Breast epithelium (tissue), 3 donors: ENCODE measurements at regions not wholly inside any gene's neighbourhood (a gene's known extent, or its start where the extent isn't known, plus 50 kb on each side); places are given as distances from the start of the nearest gene placed in this dataset.

Experiments
- POLR2A ChIP-seq: fragments of 450-650 bp; IDR thresholded peaks from one replicate; pipeline ENCODE4 v1.6.1; 2016; ENCODE audit warnings: antibody characterized with exemption, mild to moderate bottlenecking, moderate library complexity
- POLR2AphosphoS5 ChIP-seq, 3 donors: sonication (generic); formaldehyde crosslinking; IDR thresholded peaks; one replicate each; pipeline ENCODE4 v1.6.1; 2017; ENCODE audit warnings: antibody characterized with exemption in 3 of 3

GRCh38 chr6:86474081-86474480, 463.2 kb upstream of the HTR1E start:
- no peak for TF ChIP-seq POLR2AphosphoS5 (IDR thresholded peaks at IDR 0.05)
- no peak for TF ChIP-seq POLR2A
